ENCODE measurements at regions not wholly inside any gene's neighbourhood (a gene's known extent, or its start where the extent isn't known, plus 50 kb on each side); places are given as distances from the start of the nearest gene placed in this dataset.
"Not testable (repeated sequence)": the region's sequence is repeated elsewhere in the genome, so short reads cannot be mapped to it uniquely, and the experiment has no call there.

GRCh38 chr3:82259994-82260393 lies 498.5 kb upstream of the GBE1 start:
- DNase-seq, result no peak

DNA sequence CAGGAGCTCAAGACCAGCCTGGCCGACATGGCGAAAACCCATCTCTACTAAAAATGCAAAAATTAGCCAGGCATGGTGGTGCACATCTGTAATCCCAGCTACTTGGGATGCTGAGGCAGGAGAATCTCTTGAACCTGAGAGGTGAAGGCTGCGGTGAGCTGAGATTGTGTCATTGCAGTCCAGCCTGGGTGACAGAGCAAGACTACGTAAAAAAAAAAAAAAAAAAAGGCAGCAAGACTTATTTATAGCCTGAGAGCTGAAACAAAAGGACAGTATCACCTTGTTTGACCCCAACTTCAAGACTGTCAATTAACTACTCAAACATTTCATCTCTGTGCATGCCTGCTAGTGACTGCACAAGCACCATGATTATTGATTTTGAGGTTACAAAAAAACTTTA lies 478.9 kb upstream of the GBE1 start:
- no peak for DNase-seq

- no peak for DNase-seq
Measured at GRCh38 chr3:82236257-82236656, 474.8 kb upstream of the GBE1 start.

DNA sequence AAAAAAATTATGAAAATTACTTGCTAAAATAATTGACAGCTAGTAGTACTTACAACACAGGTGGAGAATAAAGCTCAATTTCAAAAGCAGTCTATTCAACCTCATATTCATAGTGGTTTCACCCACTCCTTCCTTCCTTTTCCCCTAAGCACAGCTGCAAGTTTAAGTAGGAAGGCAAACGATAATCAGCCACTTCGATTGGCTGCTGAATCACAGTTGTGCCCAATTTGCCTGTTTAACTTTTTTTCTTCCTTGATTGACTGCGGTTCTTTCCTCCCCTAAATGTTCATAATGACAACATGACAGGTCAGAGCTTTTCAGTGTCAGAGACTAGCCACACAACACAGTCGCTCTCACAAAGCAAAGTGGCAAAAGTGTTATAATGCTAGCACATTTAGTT lies 468.0 kb upstream of the GBE1 start:
- peak; percentile 51 for DNase-seq

DNA sequence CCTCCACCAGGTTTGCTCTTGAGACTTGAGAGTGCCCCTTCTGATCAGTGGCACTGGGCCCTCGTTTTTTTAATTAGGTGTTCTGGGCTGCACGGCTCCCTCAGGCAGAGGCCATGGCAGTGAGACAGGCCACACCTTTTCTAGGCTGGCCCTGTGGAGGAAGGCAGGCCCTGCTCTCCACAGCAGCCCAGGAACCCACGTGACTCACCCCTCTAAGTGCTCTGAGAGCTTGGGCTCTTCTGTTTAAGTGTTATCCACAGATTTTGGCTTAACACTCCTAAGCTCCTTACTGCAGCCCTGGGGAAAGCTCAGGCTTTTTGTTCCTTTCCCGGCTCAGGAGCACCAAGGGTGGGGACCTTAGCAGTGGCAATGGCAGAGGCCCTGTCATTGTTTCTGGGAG lies 463.2 kb upstream of the GBE1 start:
- DNase-seq, result no peak

DNA sequence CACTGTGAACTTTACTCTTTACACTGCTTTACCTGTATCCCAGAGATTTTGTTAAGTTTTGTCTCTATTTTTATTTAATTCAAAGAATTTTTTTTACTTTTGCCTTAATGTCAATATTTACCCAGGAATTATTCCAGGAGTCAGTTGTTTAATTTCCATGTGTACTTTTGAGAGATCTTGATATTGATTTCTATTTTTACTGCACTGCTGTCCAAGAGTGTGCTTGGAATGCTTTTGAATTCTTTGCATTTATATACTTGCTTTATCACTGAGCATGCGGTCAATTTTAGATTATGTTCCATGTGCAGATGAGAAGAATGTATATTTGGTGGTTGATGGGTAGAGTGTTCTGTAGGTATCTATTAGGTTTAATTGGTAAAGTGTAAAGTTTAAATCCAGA lies 461.0 kb upstream of the GBE1 start:
- DNase-seq, result no peak

GRCh38 chr3:82217571-82217970 lies 456.1 kb upstream of the GBE1 start:
- DNase-seq, result no peak

GRCh38 chr3:82208002-82208710 lies 446.7 kb upstream of the GBE1 start:
- no peak for DNase-seq

DNA sequence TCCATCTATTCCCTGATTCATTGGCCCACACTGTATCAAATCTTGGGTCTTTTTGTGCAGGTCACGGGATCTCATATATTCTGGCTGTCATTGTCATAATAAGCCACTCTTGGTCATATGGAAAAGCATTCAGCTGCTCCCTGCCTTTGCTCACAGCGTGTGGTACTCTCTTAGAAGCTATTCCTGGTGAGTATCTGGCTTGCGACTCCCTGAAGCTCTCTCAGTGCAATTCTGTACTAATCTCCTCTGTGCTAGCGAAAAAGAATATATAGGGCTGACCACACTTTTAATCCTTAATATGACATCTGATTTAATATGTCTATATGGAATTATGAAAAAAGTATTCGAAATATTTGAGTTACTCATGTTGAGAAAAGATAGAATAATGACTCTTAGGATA lies 440.8 kb upstream of the GBE1 start:
- DNase-seq, result no peak

DNA sequence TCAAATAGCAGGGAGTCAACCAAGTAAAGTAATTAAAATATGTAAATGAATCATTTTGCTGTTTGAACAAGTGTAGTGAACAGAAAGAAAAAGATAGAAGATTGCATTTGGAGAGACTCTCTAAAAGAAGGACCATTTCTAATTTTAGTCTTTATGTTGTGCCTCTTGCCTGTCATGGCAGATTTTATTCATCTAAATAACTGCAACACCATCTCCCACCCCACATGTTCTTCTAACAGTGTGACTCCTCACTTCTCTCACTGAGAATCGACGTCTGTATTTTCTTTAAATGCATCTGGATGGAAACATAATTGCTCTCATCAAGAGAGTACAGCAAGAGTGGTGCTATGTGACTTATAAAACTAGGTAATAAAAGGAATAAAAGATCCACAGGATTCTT lies 439.9 kb upstream of the GBE1 start:
- DNase-seq, result no peak

GRCh38 chr3:82198009-82198408 lies 436.6 kb upstream of the GBE1 start:
- DNase-seq, result no peak

- no peak for DNase-seq
Measured at GRCh38 chr3:82196645-82197044, 435.2 kb upstream of the GBE1 start.

- no peak for DNase-seq
Measured at GRCh38 chr3:82194870-82195269, 433.4 kb upstream of the GBE1 start.

DNA sequence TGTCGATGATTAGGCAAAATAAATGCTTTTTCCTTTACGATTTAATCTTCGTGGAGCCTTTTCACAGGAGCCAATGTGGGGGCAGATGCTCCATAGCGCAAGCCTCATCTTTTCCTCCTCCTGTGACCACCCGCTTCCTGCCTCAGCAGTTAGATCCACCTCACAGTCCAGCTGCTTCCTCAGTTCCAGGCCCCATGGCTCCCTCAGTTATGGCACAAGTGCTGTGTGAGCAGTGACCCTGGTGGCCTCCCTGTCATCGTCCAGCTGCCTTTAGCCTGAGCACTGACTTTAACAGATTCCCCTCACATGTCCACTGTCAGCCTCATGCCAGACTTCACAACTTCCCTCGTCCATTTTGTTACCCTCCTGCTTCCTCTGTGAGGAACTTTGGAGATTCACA lies 424.6 kb upstream of the GBE1 start:
- no peak for DNase-seq

DNA sequence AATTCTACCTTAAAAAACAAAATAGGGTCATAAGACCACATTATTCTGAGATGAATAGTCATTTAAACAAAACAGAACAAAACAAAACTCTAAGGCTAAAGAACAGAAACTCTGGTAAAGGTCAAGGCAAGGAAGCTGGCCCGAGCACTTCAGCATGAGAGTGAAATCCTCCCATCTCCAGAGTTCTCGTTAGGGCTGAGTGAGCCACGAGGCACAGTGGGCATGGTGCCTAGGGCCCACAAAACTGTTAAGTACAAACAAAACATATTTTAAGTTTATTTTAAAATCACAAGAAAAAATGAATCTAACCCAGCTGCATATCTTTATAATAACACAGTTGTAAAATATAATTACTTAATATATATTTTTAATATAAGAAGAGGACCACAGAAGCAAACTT lies 417.8 kb upstream of the GBE1 start:
- no peak for DNase-seq

- DNase-seq, result no peak
Measured at GRCh38 chr3:82178291-82178690, 416.8 kb upstream of the GBE1 start.

- DNase-seq, result no peak
Measured at GRCh38 chr3:82177774-82178173, 416.3 kb upstream of the GBE1 start.

DNA sequence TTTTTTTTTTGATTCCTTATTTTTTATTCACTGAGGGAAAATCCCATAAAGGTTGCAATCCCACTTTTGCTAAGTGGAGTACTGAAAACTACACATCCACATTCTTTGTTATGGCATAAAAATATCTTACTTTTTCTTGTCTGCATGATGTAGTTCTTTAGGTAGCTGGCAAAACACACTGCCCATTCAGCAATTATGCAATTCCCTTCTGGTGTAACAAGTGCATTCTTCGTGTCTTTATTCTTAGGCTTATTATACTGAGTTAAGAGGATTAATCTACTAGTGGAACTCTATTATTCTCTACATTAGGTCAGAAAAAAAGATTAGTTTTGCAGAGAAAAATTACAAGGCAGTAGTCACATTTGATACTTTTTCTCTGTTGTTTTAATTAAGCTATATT lies 403.8 kb upstream of the GBE1 start:
- no peak for DNase-seq

DNA sequence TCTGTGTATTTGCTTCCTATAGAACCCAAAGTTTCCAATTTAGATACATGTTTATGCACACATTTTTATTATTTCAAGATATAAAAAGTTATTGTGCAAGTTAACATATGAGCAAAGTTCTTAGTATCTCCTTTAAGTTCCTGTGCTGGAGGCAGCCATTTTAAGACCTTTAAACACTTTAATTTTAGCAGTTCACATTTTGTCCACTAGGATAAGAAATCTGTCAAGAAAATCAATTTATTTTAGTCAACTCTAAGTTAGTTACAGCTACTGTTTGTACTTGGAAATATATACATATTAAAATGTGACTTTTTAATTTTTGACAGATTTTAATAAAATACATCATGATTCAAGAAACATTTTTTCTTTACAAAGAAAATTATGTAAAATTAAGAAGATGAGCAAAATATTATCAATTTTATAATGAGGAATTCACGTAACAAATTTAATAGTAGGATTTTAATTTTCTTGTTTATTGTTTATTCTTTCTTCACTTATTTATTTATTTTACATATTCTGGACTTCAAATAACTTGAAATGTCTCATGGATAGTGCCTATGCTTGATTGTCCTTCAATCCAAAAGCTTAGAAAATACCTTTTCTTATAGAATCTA lies 402.6 kb upstream of the GBE1 start:
- DNase-seq, result no peak

- DNase-seq, result no peak
Measured at GRCh38 chr3:82157952-82158351, 396.5 kb upstream of the GBE1 start.

DNA sequence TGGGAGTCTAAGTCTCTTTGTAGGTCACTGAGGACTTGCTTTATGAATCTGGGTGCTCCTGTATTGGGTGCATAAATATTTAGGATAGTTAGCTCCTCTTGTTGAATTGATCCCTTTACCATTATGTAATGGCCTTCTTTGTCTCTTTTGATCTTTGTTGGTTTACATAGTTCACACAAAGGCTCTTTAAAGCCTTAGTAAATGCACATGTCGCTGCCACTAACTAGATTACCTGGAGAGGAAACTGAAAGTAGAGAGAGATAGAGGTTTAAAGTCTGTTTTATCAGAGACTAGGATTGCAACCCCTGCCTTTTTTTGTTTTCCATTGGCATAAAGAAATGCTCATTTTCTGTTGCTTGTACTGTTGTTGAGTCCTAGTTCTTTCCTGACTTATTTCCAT lies 392.4 kb upstream of the GBE1 start:
- not testable (repeated sequence) for DNase-seq

GRCh38 chr3:82145742-82146141 lies 384.3 kb upstream of the GBE1 start:
- DNase-seq, result no peak

- no peak for DNase-seq
Measured at GRCh38 chr3:82144811-82145210, 383.4 kb upstream of the GBE1 start.

DNA sequence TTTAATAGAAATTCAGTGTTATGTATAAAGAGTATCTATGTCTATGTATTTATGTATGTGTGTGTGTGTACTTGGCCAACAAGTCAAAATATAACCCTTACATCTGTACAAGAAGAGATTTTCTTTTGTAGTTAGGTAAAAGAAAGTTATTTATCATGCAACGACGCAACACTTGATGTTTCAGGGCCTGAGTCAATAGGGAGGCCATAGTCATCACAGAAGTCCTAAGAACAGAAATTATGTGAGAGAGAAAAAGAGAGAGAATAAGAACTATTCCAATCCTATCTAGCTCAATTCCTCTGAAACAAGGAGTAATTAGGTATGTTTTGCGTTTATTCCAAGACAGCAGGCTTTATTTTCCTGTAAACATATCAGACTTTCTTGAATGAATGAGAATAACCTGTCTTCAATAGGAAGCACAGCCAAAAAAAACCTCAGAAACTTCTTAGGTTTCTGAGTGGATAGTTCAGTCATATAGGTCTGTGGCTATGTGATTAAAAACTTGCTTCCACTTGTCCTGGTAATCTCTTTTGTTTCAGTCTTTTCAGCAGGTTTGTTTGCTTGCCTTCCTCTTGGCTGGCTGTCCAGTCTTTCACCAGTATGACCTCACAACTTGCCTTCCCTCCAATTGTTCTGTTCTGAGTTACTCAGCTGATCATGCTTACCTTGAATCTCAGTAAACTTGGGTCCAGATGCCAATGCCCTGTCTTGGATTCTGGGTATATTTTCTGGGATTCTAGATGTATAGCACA lies 382.4 kb upstream of the GBE1 start:
- no peak for DNase-seq

All from GDM1 (cell line).